HepG2 (cell line): ENCODE measurements at regions not wholly inside any gene's neighbourhood (a gene's known extent, or its start where the extent isn't known, plus 50 kb on each side); places are given as distances from the start of the nearest gene placed in this dataset.

Experiments
- HMG20B ChIP-seq: conservative IDR thresholded peaks from 2 replicates; pipeline ENCODE4 v1.6.1; 2016; ENCODE audit warnings: missing genetic modification reagents, missing compliant biosample characterization
- ZHX1 ChIP-seq: sonication (generic); formaldehyde crosslinking; IDR thresholded peaks from 2 replicates; pipeline ENCODE4 v1.8.1; 2022; ENCODE audit warnings: low read depth, mild to moderate bottlenecking, missing genetic modification reagents

DNA sequence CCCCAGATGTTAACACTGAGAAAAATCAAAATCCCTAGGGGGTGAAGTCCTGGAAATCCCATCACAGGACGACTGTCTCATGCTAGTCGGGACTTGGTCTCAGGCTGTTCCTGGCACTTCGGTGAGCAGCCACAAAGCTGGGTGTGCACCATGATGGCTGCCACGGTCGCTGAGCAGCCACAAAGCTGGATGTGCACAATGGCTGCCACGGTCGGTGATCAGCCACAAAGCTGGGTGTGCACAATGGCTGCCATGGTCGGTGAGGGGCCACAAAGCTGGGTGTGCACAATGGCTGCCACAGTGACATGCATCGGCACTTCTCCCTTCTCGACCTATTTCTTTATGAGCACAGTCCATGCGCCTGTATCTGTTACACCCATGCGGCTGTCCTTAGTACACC is 505.1 kb downstream of the TCERG1L start:
- no peak for TF ChIP-seq HMG20B
- TF ChIP-seq ZHX1 (CRISPR knock-in tag) = no peak
